ENCODE measurements at regions not wholly inside any gene's neighbourhood (a gene's known extent, or its start where the extent isn't known, plus 50 kb on each side); places are given as distances from the start of the nearest gene placed in this dataset.

DNA sequence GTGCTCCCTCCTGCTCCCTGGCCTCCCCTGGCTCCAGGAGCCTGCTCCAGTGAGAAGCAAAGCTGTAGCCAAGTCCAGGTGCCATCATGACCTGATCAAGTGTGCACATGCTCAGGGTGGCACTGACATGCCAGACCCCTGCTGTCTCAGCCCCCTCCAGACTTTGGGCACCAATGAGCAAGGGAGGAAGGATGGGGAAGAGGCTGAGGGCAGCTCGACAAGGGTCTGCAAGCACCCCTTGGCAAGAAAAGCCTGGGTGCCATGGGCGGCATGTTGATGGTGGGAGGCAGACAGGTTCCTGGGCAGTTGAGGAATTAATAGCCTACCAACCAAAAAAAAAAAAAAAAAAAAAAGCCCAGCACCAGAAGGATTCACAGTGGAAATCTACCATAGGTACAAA, 942.6 kb upstream of the PRMT6 start:
- FAIRE-seq = no peak
- DNase-seq (ENCODE audit: insufficient read length, low spot score) = no peak
- TF ChIP-seq PAX5 (IDR thresholded peaks at IDR 0.05; ENCODE audit: insufficient read depth, low read length, severe bottlenecking) = no peak

DNA sequence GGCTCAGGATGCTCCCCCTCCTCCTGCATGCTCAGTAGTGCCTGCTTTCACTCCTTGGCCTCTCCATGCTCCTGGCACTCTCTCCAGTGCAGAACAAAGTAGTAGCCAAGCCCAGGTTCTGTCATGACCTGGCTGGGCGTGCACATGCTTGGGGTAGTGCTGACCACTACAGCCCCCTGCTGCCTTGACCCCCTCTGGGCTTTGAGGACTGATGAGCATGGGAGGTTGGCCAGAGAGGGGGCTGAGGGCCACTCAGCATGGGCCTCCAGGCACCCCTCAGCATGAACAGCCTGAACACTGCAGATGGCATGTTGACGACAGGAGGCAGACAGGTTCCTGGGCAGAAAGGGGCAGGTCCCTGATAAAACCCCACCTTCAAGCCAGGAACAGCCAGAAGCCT, 935.7 kb upstream of the PRMT6 start:
- TF ChIP-seq PAX5 (IDR thresholded peaks at IDR 0.05; ENCODE audit: insufficient read depth, low read length, severe bottlenecking) = no peak
- no peak for TF ChIP-seq POLR2AphosphoS5 (IDR thresholded peaks at IDR 0.05; ENCODE audit: low read depth, low read length)
- no peak for TF ChIP-seq SPI1 (IDR thresholded peaks at IDR 0.05; ENCODE audit: low read depth, low read length)
- no peak for TF ChIP-seq POU2F2 (IDR thresholded peaks at IDR 0.05; ENCODE audit: low read depth, low read length)
- no peak for TF ChIP-seq TAF1 (IDR thresholded peaks at IDR 0.05; ENCODE audit: low read depth, low read length)
- TF ChIP-seq POLR2A (IDR thresholded peaks at IDR 0.05; ENCODE audit: low read depth, low read length) = no peak
- no peak for FAIRE-seq
- no peak for DNase-seq (ENCODE audit: insufficient read length, low spot score)

DNA sequence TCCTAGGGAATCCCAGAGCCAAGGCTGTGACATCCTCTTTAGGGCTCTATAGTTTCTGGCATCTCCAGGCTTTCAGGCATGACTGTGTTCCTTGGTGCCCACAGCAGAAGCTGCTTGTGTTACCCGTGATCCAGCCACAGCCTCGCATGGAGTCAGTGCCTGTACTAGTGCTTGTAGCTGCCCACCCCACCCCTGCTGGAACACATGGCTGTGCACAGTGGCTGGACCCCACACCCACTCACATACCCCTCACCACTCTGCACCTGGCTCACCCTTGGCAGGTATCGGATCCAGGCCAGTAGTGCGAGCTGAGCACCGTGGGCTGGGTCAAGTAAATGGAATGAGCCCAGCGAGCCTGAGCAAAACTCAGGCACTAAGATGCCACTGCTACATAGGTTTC, 934.7 kb upstream of the PRMT6 start:
- no peak for FAIRE-seq
- TF ChIP-seq POLR2A (IDR thresholded peaks at IDR 0.05; ENCODE audit: low read depth, low read length) (no peak), TAF1 (IDR thresholded peaks at IDR 0.05; ENCODE audit: low read depth, low read length) (no peak), POLR2AphosphoS5 (IDR thresholded peaks at IDR 0.05; ENCODE audit: low read depth, low read length) (no peak), PAX5 (IDR thresholded peaks at IDR 0.05; ENCODE audit: insufficient read depth, low read length, severe bottlenecking) (no peak), SPI1 (IDR thresholded peaks at IDR 0.05; ENCODE audit: low read depth, low read length) (no peak), POU2F2 (IDR thresholded peaks at IDR 0.05; ENCODE audit: low read depth, low read length) (no peak)

DNA sequence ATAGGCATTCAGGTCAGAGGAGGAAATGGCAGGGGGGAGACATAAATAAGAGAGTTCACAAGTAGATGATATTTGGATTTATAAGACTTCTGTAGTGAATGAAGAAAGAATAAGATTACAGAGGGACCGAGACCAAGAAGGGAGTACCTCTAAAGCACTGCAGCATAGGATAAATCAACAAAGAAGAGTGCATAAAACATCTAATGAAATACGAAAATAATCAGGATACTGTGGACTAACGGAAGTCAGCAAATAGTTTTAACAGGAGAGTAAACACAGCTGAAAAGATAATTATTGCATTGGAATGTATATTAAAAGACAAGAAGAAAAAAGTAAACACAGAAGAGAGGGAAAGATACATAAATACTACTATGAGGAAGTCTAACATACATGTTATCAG, 921.9 kb upstream of the PRMT6 start:
- DNase-seq (ENCODE audit: insufficient read length, low spot score) (no peak), FAIRE-seq (no peak)
- TF ChIP-seq SPI1 (IDR thresholded peaks at IDR 0.05; ENCODE audit: low read depth, low read length) (no peak), POU2F2 (IDR thresholded peaks at IDR 0.05; ENCODE audit: low read depth, low read length) (no peak), POLR2A (IDR thresholded peaks at IDR 0.05; ENCODE audit: low read depth, low read length) (no peak), PAX5 (IDR thresholded peaks at IDR 0.05; ENCODE audit: insufficient read depth, low read length, severe bottlenecking) (no peak), TAF1 (IDR thresholded peaks at IDR 0.05; ENCODE audit: low read depth, low read length) (no peak), POLR2AphosphoS5 (IDR thresholded peaks at IDR 0.05; ENCODE audit: low read depth, low read length) (no peak)

More for the DNA sequence above, 934.7 kb upstream of the PRMT6 start:
- DNase-seq (ENCODE audit: insufficient read length, low spot score) = no peak

DNA sequence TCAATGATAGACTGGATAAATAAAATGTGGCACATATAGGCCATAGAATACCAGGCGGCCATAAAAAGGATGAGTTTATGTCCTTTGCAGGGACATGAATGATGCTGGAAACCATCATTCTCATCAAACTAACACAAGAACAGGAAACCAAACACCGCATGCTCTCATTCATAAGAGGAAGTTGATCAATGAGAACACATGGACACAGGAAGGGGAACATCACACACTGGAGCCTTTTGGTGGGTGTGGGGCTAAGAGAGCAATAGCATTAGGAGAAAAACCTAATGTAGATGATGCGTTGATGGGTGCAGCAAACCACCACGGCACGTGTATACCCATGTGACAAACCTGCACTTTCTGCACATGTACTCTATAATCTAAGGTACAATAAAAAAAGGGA, 883.4 kb upstream of the PRMT6 start:
- DNase-seq (ENCODE audit: insufficient read length, low spot score) (no peak), FAIRE-seq (no peak)
- no peak for TF ChIP-seq POLR2AphosphoS5 (IDR thresholded peaks at IDR 0.05; ENCODE audit: low read depth, low read length)
- TF ChIP-seq TAF1 (IDR thresholded peaks at IDR 0.05; ENCODE audit: low read depth, low read length) = no peak
- TF ChIP-seq POU2F2 (IDR thresholded peaks at IDR 0.05; ENCODE audit: low read depth, low read length) = no peak
- no peak for TF ChIP-seq SPI1 (IDR thresholded peaks at IDR 0.05; ENCODE audit: low read depth, low read length)
- no peak for TF ChIP-seq PAX5 (IDR thresholded peaks at IDR 0.05; ENCODE audit: insufficient read depth, low read length, severe bottlenecking)
- TF ChIP-seq POLR2A (IDR thresholded peaks at IDR 0.05; ENCODE audit: low read depth, low read length) = no peak

DNA sequence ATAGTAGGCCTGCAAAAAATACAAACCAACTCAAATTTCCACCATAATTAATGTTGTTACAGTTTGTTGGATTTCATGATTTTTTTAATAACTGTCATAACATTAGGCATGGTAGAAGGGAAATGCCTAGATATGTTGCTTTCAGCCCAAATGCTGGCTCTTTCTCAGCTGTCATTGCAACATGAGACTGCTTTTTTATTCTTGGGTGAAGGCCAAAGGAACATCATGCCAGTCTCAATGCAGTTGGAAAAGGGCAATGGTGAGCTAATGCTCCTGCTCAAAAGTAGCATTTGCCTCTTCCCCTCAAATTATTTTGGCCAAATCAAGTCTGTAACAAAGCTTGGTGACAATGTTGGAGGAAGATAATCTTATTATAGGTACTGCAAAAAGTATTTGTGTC, 877.7 kb upstream of the PRMT6 start:
- no peak for FAIRE-seq
- TF ChIP-seq TAF1 (IDR thresholded peaks at IDR 0.05; ENCODE audit: low read depth, low read length) = no peak
- no peak for TF ChIP-seq SPI1 (IDR thresholded peaks at IDR 0.05; ENCODE audit: low read depth, low read length)
- TF ChIP-seq POLR2A (IDR thresholded peaks at IDR 0.05; ENCODE audit: low read depth, low read length) = no peak
- TF ChIP-seq POU2F2 (IDR thresholded peaks at IDR 0.05; ENCODE audit: low read depth, low read length) = no peak
- no peak for TF ChIP-seq POLR2AphosphoS5 (IDR thresholded peaks at IDR 0.05; ENCODE audit: low read depth, low read length)
- no peak for TF ChIP-seq PAX5 (IDR thresholded peaks at IDR 0.05; ENCODE audit: insufficient read depth, low read length, severe bottlenecking)

DNA sequence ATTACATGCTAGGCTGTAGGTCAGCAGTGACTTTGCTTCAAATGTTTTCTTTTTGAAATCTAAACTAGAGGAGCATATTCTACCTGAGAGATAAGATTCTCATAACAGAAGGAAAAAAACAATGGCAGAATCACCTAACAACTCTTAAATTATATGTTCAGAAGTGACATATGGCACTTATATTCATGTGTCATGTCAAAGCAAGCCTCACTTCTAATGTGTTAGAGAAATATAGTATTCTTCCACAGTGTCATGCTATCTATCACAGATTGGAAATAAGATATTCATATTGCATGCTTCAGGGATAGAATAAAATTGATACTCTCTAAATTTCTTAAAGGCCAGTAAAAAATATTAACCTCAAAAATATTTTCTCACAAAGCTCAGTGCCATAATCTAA, 874.6 kb upstream of the PRMT6 start:
- FAIRE-seq = no peak

More for the DNA sequence above, 877.7 kb upstream of the PRMT6 start:
- no peak for DNase-seq (ENCODE audit: insufficient read length, low spot score)

DNA sequence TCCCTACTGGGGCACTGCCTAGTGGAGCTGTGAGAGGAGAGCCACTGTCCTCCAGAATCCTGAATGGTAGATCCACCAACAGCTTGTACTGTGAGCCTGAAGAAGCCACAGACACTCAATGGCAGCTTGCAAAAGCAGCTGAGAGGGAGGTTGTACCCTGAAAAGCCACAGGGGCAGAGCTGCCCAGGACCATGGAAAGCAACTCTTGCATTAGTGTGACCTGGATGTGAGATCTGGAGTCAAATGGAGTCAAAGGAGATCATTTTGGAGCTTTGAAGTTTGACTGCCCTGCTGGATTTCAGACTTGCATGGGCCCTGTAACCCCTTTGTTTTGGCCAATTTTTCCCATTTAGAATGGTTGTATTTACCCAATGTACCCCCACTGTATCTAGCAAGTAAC, 871.4 kb upstream of the PRMT6 start:
- DNase-seq (ENCODE audit: insufficient read length, low spot score) (no peak), FAIRE-seq (no peak)
- TF ChIP-seq SPI1 (IDR thresholded peaks at IDR 0.05; ENCODE audit: low read depth, low read length) (no peak), POLR2AphosphoS5 (IDR thresholded peaks at IDR 0.05; ENCODE audit: low read depth, low read length) (no peak), PAX5 (IDR thresholded peaks at IDR 0.05; ENCODE audit: insufficient read depth, low read length, severe bottlenecking) (no peak), POU2F2 (IDR thresholded peaks at IDR 0.05; ENCODE audit: low read depth, low read length) (no peak), TAF1 (IDR thresholded peaks at IDR 0.05; ENCODE audit: low read depth, low read length) (no peak), POLR2A (IDR thresholded peaks at IDR 0.05; ENCODE audit: low read depth, low read length) (no peak)

More for the DNA sequence above, 874.6 kb upstream of the PRMT6 start:
- DNase-seq (ENCODE audit: insufficient read length, low spot score) = no peak
- TF ChIP-seq POLR2A (IDR thresholded peaks at IDR 0.05; ENCODE audit: low read depth, low read length) = no peak
- no peak for TF ChIP-seq POLR2AphosphoS5 (IDR thresholded peaks at IDR 0.05; ENCODE audit: low read depth, low read length)
- TF ChIP-seq PAX5 (IDR thresholded peaks at IDR 0.05; ENCODE audit: insufficient read depth, low read length, severe bottlenecking) = no peak
- TF ChIP-seq POU2F2 (IDR thresholded peaks at IDR 0.05; ENCODE audit: low read depth, low read length) = no peak
- TF ChIP-seq SPI1 (IDR thresholded peaks at IDR 0.05; ENCODE audit: low read depth, low read length) = no peak
- no peak for TF ChIP-seq TAF1 (IDR thresholded peaks at IDR 0.05; ENCODE audit: low read depth, low read length)

DNA sequence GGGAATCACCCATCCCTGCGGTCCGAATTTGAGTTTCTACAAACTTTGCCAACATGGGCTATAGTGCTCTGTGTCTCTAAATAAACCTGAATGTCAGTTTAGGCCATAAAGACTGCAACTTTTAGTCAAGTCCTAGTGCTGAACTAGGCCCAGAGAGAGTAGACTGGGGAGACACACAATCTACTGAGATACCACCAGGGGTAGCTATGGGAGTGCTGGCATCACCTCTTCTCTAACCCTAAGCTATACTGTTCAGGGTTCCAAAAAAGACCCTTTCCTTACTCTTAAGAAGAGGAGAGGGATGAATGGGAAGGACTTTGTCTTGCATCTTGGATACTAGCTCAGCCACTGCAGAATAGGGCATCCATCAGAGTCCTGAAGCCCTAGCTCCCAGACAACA, 866.7 kb upstream of the PRMT6 start:
- no peak for FAIRE-seq
- TF ChIP-seq POLR2AphosphoS5 (IDR thresholded peaks at IDR 0.05; ENCODE audit: low read depth, low read length) (no peak), POLR2A (IDR thresholded peaks at IDR 0.05; ENCODE audit: low read depth, low read length) (no peak), POU2F2 (IDR thresholded peaks at IDR 0.05; ENCODE audit: low read depth, low read length) (no peak), TAF1 (IDR thresholded peaks at IDR 0.05; ENCODE audit: low read depth, low read length) (no peak), SPI1 (IDR thresholded peaks at IDR 0.05; ENCODE audit: low read depth, low read length) (no peak), PAX5 (IDR thresholded peaks at IDR 0.05; ENCODE audit: insufficient read depth, low read length, severe bottlenecking) (no peak)
- DNase-seq (ENCODE audit: insufficient read length, low spot score) = no peak

DNA sequence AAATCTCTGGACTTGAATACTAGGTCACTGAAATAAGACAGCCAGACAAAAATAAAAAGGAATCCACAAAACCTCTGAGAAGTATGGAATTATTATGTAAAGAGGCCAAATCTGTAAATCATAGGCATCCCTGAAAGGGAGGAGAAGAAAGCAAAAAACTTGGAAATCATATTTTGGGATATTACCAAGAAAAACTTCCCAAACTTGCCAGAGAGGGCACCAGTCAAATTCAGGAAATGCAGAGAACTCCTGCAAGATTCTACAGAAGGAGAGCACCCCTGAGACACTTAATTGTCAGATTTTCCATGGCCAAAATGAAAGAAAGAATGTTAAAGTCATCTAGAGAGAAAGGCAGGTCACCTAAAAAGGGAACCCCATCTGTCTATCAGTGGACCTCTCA, 862.3 kb upstream of the PRMT6 start:
- DNase-seq (ENCODE audit: insufficient read length, low spot score) (no peak), FAIRE-seq (no peak)
- TF ChIP-seq TAF1 (IDR thresholded peaks at IDR 0.05; ENCODE audit: low read depth, low read length) = no peak
- TF ChIP-seq PAX5 (IDR thresholded peaks at IDR 0.05; ENCODE audit: insufficient read depth, low read length, severe bottlenecking) = no peak
- TF ChIP-seq POLR2A (IDR thresholded peaks at IDR 0.05; ENCODE audit: low read depth, low read length) = no peak
- TF ChIP-seq POU2F2 (IDR thresholded peaks at IDR 0.05; ENCODE audit: low read depth, low read length) = no peak
- TF ChIP-seq SPI1 (IDR thresholded peaks at IDR 0.05; ENCODE audit: low read depth, low read length) = no peak
- no peak for TF ChIP-seq POLR2AphosphoS5 (IDR thresholded peaks at IDR 0.05; ENCODE audit: low read depth, low read length)
